A549 (cell line): ENCODE measurements at regions not wholly inside any gene's neighbourhood (a gene's known extent, or its start where the extent isn't known, plus 50 kb on each side); places are given as distances from the start of the nearest gene placed in this dataset.

ENCODE experiments used
- ATAC-seq, 2 experiments: fragments of 200-7000 bp in 1 of 2; fragments of >200 bp in 1 of 2; cut with Nextera tagmentation in 1 of 2; cut with Tn5 transposase in 1 of 2; 3 replicates each; pipeline versions ENCODE4 v1.8.0 to v1.9.1; 2018 to 2020; ENCODE audit warnings: mild to moderate bottlenecking in 1 of 2, moderate library complexity in 1 of 2
- CTCF ChIA-PET: fragments of 300-600 bp; sonication (Branson Sonifier 250); formaldehyde crosslinking; extraction: SDS; loops from one replicate; lab custom pipeline; 2021; ENCODE audit warnings: antibody characterized with exemption, inconsistent platforms; lab: Yijun Ruan, JAX
- POLR2A ChIA-PET: fragments of 350-600 bp; formaldehyde crosslinking; extraction: SDS; loops from one replicate; lab custom pipeline; 2021; ENCODE audit warnings: antibody characterized with exemption, inconsistent platforms; lab: Yijun Ruan, JAX
- DNase-seq, 2 experiments: peaks; one replicate each; pipeline versions ENCODE4 v3.0.0 to v3.0.0-alpha.2; 2011 to 2016; ENCODE audit warnings: low read depth in 1 of 2, low spot score in 1 of 2
- FAIRE-seq: peaks from 2 replicates; lab custom pipeline; 2011; peaks lifted over from hg19 to GRCh38; lab: Jason Lieb, UNC
- H3K27ac ChIP-seq, 2 experiments: fragments of >200 bp; sonication (Bioruptor Twin); formaldehyde crosslinking; 3 replicates each; pipeline ENCODE4 v1.5.1; 2016 to 2017
- H3K4me1 ChIP-seq: fragments of >200 bp; sonication (Bioruptor Twin); formaldehyde crosslinking; 3 replicates; pipeline ENCODE4 v1.6.1; 2016
- H3K4me2 ChIP-seq: fragments of >200 bp; sonication (Bioruptor Twin); formaldehyde crosslinking; 3 replicates; pipeline ENCODE4 v1.6.1; 2016
- H3K4me3 ChIP-seq: fragments of >200 bp; sonication (Bioruptor Twin); formaldehyde crosslinking; 3 replicates; pipeline ENCODE4 v1.5.1; 2016
- H3K9me3 ChIP-seq: fragments of >200 bp; sonication (Bioruptor Twin); formaldehyde crosslinking; 3 replicates; pipeline ENCODE4 v1.6.1; 2016
- BHLHE40 ChIP-seq: IDR thresholded peaks from 2 replicates; pipeline ENCODE4 v1.6.1; 2012; ENCODE audit warnings: low read depth, low read length, inconsistent platforms
- CBX2 ChIP-seq: fragments of 200-600 bp; sonication (generic); IDR thresholded peaks from 2 replicates; pipeline ENCODE4 v1.6.1; 2016; ENCODE audit warnings: low read depth, mild to moderate bottlenecking, borderline replicate concordance
- CBX8 ChIP-seq: fragments of 200-600 bp; sonication (generic); IDR thresholded peaks from 2 replicates; pipeline ENCODE4 v1.6.1; 2016
- EHF ChIP-seq: fragments of 250-450 bp; sonication (Bioruptor Pico); IDR thresholded peaks from 2 replicates; pipeline ENCODE4 v1.5.0; 2020; ENCODE audit warnings: mild to moderate bottlenecking
- EP300 ChIP-seq, 2 experiments: fragments of >200 bp; sonication (Bioruptor Twin); formaldehyde crosslinking; IDR thresholded peaks; 2 replicates in 1 of 2; 3 replicates in 1 of 2; pipeline ENCODE4 v1.6.1; 2016 to 2017
- FOSL2 ChIP-seq, 2 experiments: fragments of 450-650 bp in 1 of 2; fragments of >200 bp in 1 of 2; sonication (Bioruptor Twin) in 1 of 2; formaldehyde crosslinking; IDR thresholded peaks; 2 replicates each; pipeline versions ENCODE4 v1.5.0 to v1.6.1; 2016 to 2020; ENCODE audit warnings: mild to moderate bottlenecking in 1 of 2, moderate library complexity in 1 of 2
- HEYL ChIP-seq: fragments of 250-450 bp; sonication (Bioruptor Pico); IDR thresholded peaks from 2 replicates; pipeline ENCODE4 v1.8.0; 2021; ENCODE audit warnings: mild to moderate bottlenecking, moderate library complexity
- HOXA7 ChIP-seq: fragments of 250-450 bp; sonication (Bioruptor Pico); IDR thresholded peaks from 2 replicates; pipeline ENCODE4 v1.5.0; 2020; ENCODE audit warnings: mild to moderate bottlenecking, moderate library complexity
- HOXB13 ChIP-seq: fragments of 250-450 bp; sonication (Bioruptor Pico); IDR thresholded peaks from 2 replicates; pipeline ENCODE4 v1.5.0; 2020; ENCODE audit warnings: low read depth, mild to moderate bottlenecking, moderate library complexity
- HOXB5 ChIP-seq: fragments of 250-450 bp; sonication (Bioruptor Pico); IDR thresholded peaks from 2 replicates; pipeline ENCODE4 v1.5.0; 2020; ENCODE audit warnings: mild to moderate bottlenecking, moderate library complexity
- JUNB ChIP-seq: fragments of >200 bp; sonication (Bioruptor Twin); formaldehyde crosslinking; IDR thresholded peaks from 2 replicates; pipeline ENCODE4 v1.6.1; 2016
- KDM1A ChIP-seq: fragments of 200-600 bp; sonication (generic); IDR thresholded peaks from 2 replicates; pipeline ENCODE4 v1.6.1; 2016; ENCODE audit warnings: low read depth, mild to moderate bottlenecking
- MYC ChIP-seq: IDR thresholded peaks from 2 replicates; pipeline ENCODE4 v1.6.1; 2012; ENCODE audit warnings: mild to moderate bottlenecking, inconsistent platforms, low read length, improper control_type of control experiment, borderline replicate concordance
- NPAS2 ChIP-seq: fragments of 250-450 bp; sonication (Bioruptor Pico); IDR thresholded peaks from 2 replicates; pipeline ENCODE4 v1.8.0; 2022; ENCODE audit warnings: mild to moderate bottlenecking, moderate library complexity, borderline replicate concordance
- RARB ChIP-seq: fragments of 250-450 bp; sonication (Bioruptor Pico); IDR thresholded peaks from 2 replicates; pipeline ENCODE4 v1.8.0; 2021; ENCODE audit warnings: mild to moderate bottlenecking, moderate library complexity
- RCOR1 ChIP-seq: fragments of 150-350 bp; IDR thresholded peaks from 2 replicates; pipeline ENCODE4 v1.6.1; 2014; ENCODE audit warnings: antibody characterized with exemption, low read length, low read depth
- RFX5 ChIP-seq: fragments of 450-650 bp; IDR thresholded peaks from 2 replicates; pipeline ENCODE4 v1.7.1; 2014; ENCODE audit warnings: antibody characterized with exemption, mild to moderate bottlenecking, moderate library complexity
- SMC3 ChIP-seq: fragments of >200 bp; sonication (Bioruptor Twin); formaldehyde crosslinking; IDR thresholded peaks from 3 replicates; pipeline ENCODE4 v1.6.1; 2018; ENCODE audit warnings: inconsistent platforms
- SREBF2 ChIP-seq: fragments of 450-650 bp; IDR thresholded peaks from 2 replicates; pipeline ENCODE4 v1.6.1; 2014; ENCODE audit warnings: mild to moderate bottlenecking, moderate library complexity
- ZFP36 ChIP-seq: fragments of 450-650 bp; IDR thresholded peaks from 2 replicates; pipeline ENCODE4 v1.6.1; 2014; ENCODE audit warnings: borderline replicate concordance; ENCODE audit not compliant: partially characterized antibody
- ZNF302 ChIP-seq: fragments of 250-450 bp; sonication (Bioruptor Pico); IDR thresholded peaks from 2 replicates; pipeline ENCODE4 v1.9.0; 2021; ENCODE audit warnings: inconsistent platforms, mild to moderate bottlenecking, moderate library complexity
- ZSCAN20 ChIP-seq: fragments of 250-450 bp; sonication (Bioruptor Pico); IDR thresholded peaks from 2 replicates; pipeline ENCODE4 v1.8.0; 2022; ENCODE audit warnings: mild to moderate bottlenecking, moderate library complexity
- WGBS: methylation state at CpG from one replicate; pipeline ENCODE4 v1.1.6; 2017; ENCODE audit errors: missing lambda C conversion rate; 5-methylcytosine and 5-hydroxymethylcytosine counted together
- TF ChIP-seq, protein P1 (sequence below): fragments of >200 bp; sonication (Bioruptor Twin); formaldehyde crosslinking; IDR thresholded peaks from 3 replicates; pipeline ENCODE4 v1.6.1; 2016
- TF ChIP-seq, protein P2 (sequence below): fragments of 250-450 bp; sonication (Bioruptor Pico); IDR thresholded peaks from 2 replicates; pipeline ENCODE4 v1.5.0; 2021; ENCODE audit warnings: mild to moderate bottlenecking, moderate library complexity, borderline replicate concordance
- TF ChIP-seq, protein P3 (sequence below): fragments of 450-650 bp; IDR thresholded peaks from 2 replicates; pipeline ENCODE4 v1.6.1; 2014; ENCODE audit warnings: antibody characterized with exemption
- TF ChIP-seq, protein P4 (sequence below): fragments of 150-350 bp; IDR thresholded peaks from 2 replicates; pipeline ENCODE4 v1.6.1; 2014; ENCODE audit warnings: low read depth, mild to moderate bottlenecking, low read length
- TF ChIP-seq, protein P5 (sequence below): IDR thresholded peaks from 2 replicates; pipeline ENCODE4 v1.6.1; 2012

DNA sequence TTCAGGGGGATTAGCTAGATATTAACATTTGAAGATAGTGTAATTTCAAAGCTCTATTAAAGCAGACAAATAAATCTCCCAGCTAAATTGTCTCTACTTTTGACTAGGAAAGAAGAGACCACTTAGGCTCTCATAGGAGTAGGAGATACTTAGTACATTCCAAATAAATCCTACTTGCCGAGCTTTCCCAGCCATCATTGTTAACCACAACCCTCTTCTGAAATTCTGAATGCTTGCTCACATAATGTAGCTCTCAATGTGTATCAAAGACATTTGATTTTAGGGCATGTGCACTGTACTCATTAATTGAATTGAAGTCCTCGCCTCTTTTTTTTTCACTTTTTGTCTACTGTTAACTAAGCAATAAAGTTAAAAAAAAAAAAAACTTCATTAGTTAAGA lies 598.2 kb upstream of the ADAMTS9 start:
- POLR2A ChIA-PET, result no interaction called here
- WGBS, result 10% methylated on average over 2 of the region's 2 CpGs

DNA sequence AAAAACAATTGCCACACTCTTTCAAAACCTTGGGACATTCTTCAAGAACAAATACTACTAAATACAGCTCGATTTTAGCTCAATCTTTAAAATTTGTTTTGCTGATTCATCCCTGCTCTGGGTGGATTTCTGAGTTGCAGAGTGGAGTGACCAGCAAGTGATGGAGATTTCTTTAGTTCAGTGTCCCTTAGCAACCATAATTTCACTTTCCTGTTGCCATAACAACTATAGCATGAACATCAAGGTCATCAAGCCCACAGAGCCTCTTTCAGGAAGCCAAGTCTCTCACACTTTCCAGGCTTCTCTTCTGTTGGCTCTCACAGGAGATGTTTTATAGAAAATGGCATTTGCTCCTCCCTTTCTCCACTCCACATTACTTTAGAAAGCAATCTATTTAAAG lies 597.2 kb upstream of the ADAMTS9 start:
- Histone ChIP-seq H3K4me2 (no peak overlapping the region), H3K27ac (no peak overlapping the region), H3K9me3 (no peaks in the 10 kb centered on the region), H3K4me1 (no peaks in the 10 kb centered on the region), H3K4me3 (no peak overlapping the region)
- peak in 1 of 2 experiments; percentile 1 for DNase-seq
- CTCF ChIA-PET, result no interaction called here
- no peak for FAIRE-seq
- ATAC-seq, result no peak
- 0% methylated on average over 1 of the region's 1 CpG for WGBS
- POLR2A ChIA-PET, result no interaction called here
- no peak for TF ChIP-seq NPAS2 (CRISPR knock-in tag)
- TF ChIP-seq HOXA7 (CRISPR knock-in tag), result no peak
- TF ChIP-seq RFX5, result no peak
- TF ChIP-seq EP300 (IDR thresholded peaks at IDR 0.05), result no peak
- TF ChIP-seq JUNB, result no peak
- TF ChIP-seq HEYL (CRISPR knock-in tag), result no peak
- TF ChIP-seq EHF (CRISPR knock-in tag), result no peak
- TF ChIP-seq RCOR1, result no peak
- no peak for TF ChIP-seq SREBF2
- no peak for TF ChIP-seq ZSCAN20
- TF ChIP-seq KDM1A, result no peak
- TF ChIP-seq, protein P1, sequence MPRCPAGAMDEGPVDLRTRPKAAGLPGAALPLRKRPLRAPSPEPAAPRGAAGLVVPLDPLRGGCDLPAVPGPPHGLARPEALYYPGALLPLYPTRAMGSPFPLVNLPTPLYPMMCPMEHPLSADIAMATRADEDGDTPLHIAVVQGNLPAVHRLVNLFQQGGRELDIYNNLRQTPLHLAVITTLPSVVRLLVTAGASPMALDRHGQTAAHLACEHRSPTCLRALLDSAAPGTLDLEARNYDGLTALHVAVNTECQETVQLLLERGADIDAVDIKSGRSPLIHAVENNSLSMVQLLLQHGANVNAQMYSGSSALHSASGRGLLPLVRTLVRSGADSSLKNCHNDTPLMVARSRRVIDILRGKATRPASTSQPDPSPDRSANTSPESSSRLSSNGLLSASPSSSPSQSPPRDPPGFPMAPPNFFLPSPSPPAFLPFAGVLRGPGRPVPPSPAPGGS, result no peak

More for the DNA sequence above, 598.2 kb upstream of the ADAMTS9 start:
- no peak for FAIRE-seq
- Histone ChIP-seq H3K4me3 (no peak overlapping the region), H3K27ac (no peak overlapping the region), H3K9me3 (no peaks in the 10 kb centered on the region), H3K4me1 (no peaks in the 10 kb centered on the region), H3K4me2 (no peak overlapping the region)
- no peak for TF ChIP-seq EP300 (IDR thresholded peaks at IDR 0.05)
- TF ChIP-seq RARB, result no peak
- no peak for TF ChIP-seq KDM1A
- TF ChIP-seq, protein P2, sequence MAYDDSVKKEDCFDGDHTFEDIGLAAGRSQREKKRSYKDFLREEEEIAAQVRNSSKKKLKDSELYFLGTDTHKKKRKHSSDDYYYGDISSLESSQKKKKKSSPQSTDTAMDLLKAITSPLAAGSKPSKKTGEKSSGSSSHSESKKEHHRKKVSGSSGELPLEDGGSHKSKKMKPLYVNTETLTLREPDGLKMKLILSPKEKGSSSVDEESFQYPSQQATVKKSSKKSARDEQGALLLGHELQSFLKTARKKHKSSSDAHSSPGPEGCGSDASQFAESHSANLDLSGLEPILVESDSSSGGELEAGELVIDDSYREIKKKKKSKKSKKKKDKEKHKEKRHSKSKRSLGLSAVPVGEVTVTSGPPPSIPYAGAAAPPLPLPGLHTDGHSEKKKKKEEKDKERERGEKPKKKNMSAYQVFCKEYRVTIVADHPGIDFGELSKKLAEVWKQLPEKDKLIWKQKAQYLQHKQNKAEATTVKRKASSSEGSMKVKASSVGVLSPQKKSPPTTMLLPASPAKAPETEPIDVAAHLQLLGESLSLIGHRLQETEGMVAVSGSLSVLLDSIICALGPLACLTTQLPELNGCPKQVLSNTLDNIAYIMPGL, result no peak
- no peak for TF ChIP-seq ZFP36
- TF ChIP-seq HOXB5 (CRISPR knock-in tag), result no peak
- no peak for TF ChIP-seq RFX5
- no peak for TF ChIP-seq CBX2
- no peak for TF ChIP-seq BHLHE40
- TF ChIP-seq FOSL2 (IDR thresholded peaks at IDR 0.05), result no peak
- TF ChIP-seq FOSL2 (CRISPR knock-in tag; IDR thresholded peaks at IDR 0.05), result no peak
- no peak for ATAC-seq
- CTCF ChIA-PET, result no interaction called here
- DNase-seq, result no peak

DNA sequence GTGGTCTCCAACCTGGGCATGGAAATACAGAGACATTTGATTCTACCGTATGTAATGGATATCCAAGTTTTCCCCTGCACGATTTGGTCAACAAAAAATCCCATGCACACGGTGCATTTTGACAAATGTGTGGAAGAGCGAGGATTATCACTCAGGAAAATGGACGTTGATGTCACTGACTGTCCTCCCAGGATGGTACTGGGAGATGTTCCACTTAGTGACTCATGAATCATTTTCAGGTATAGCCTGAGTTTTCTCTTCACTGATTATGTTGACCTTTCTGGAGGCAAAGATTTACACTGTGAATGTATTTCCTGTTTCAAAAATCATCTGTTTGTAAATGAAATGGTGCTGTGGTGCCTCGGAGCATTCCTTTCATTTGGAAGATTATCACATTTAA lies 596.7 kb upstream of the ADAMTS9 start:
- no peak for FAIRE-seq
- TF ChIP-seq, protein P3, sequence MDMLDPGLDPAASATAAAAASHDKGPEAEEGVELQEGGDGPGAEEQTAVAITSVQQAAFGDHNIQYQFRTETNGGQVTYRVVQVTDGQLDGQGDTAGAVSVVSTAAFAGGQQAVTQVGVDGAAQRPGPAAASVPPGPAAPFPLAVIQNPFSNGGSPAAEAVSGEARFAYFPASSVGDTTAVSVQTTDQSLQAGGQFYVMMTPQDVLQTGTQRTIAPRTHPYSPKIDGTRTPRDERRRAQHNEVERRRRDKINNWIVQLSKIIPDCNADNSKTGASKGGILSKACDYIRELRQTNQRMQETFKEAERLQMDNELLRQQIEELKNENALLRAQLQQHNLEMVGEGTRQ, result no peak
- TF ChIP-seq RFX5, result no peak
- no peak for TF ChIP-seq HOXB13 (CRISPR knock-in tag)
- TF ChIP-seq HOXA7 (CRISPR knock-in tag), result no peak
- TF ChIP-seq RCOR1, result no peak
- no peak for TF ChIP-seq ZNF302
- TF ChIP-seq, protein P4, sequence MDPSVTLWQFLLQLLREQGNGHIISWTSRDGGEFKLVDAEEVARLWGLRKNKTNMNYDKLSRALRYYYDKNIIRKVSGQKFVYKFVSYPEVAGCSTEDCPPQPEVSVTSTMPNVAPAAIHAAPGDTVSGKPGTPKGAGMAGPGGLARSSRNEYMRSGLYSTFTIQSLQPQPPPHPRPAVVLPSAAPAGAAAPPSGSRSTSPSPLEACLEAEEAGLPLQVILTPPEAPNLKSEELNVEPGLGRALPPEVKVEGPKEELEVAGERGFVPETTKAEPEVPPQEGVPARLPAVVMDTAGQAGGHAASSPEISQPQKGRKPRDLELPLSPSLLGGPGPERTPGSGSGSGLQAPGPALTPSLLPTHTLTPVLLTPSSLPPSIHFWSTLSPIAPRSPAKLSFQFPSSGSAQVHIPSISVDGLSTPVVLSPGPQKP, result no peak
- no peak for TF ChIP-seq SMC3
- TF ChIP-seq, protein P5, sequence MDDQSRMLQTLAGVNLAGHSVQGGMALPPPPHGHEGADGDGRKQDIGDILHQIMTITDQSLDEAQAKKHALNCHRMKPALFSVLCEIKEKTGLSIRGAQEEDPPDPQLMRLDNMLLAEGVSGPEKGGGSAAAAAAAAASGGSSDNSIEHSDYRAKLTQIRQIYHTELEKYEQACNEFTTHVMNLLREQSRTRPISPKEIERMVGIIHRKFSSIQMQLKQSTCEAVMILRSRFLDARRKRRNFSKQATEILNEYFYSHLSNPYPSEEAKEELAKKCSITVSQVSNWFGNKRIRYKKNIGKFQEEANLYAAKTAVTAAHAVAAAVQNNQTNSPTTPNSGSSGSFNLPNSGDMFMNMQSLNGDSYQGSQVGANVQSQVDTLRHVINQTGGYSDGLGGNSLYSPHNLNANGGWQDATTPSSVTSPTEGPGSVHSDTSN, result no peak
- no peak for TF ChIP-seq BHLHE40
- no peak for TF ChIP-seq EP300 (IDR thresholded peaks at IDR 0.05)
- no peak for TF ChIP-seq CBX8
- TF ChIP-seq MYC, result no peak
- no peak for TF ChIP-seq HOXB5 (CRISPR knock-in tag)
- POLR2A ChIA-PET, result no interaction called here
- H3K27ac ChIP-seq, result no peak overlapping the region
- H3K4me1 ChIP-seq, result no peaks in the 10 kb centered on the region
- H3K4me2 ChIP-seq, result no peak overlapping the region
- 3% methylated on average over 6 of the region's 6 CpGs for WGBS
- DNase-seq, result no peak
- CTCF ChIA-PET, result no interaction called here
- no peak overlapping the region for H3K4me3 ChIP-seq
- no peaks in the 10 kb centered on the region for H3K9me3 ChIP-seq
- no peak for ATAC-seq
